ENCODE measurements at regions not wholly inside any gene's neighbourhood (a gene's known extent, or its start where the extent isn't known, plus 50 kb on each side); places are given as distances from the start of the nearest gene placed in this dataset.

GRCh38 chr2:226652983-226653765, 146.4 kb downstream of the IRS1 start:
- no peak for DNase-seq

- DNase-seq = peak; percentile 16 to 23
These were observed 147.3 kb downstream of the IRS1 start for GRCh38 chr2:226652369-226652768.

- peak; percentile 39 to 48 for DNase-seq
These were observed 149.6 kb downstream of the IRS1 start for GRCh38 chr2:226649871-226650660.

GRCh38 chr2:226649201-226649600, 150.4 kb downstream of the IRS1 start:
- no peak for DNase-seq

- DNase-seq = no peak
These were observed 151.8 kb downstream of the IRS1 start for GRCh38 chr2:226647621-226648518.

GRCh38 chr2:226644399-226644865, 155.2 kb downstream of the IRS1 start:
- DNase-seq = no peak

- DNase-seq = no peak
These were observed 155.7 kb downstream of the IRS1 start for GRCh38 chr2:226643946-226644282.

GRCh38 chr2:226643030-226643945, 156.3 kb downstream of the IRS1 start:
- DNase-seq = no peak

GRCh38 chr2:226641008-226641407, 158.6 kb downstream of the IRS1 start:
- no peak for DNase-seq

GRCh38 chr2:226640501-226640900, 159.1 kb downstream of the IRS1 start:
- no peak for DNase-seq

- DNase-seq = no peak
These were observed 160.1 kb downstream of the IRS1 start for GRCh38 chr2:226639550-226639949.

- DNase-seq = no peak
These were observed 161.0 kb downstream of the IRS1 start for GRCh38 chr2:226638576-226638975.

GRCh38 chr2:226637383-226637782, 162.2 kb downstream of the IRS1 start:
- DNase-seq = no peak

GRCh38 chr2:226636586-226636985, 163.0 kb downstream of the IRS1 start:
- DNase-seq = no peak

- no peak for DNase-seq
These were observed 164.5 kb downstream of the IRS1 start for GRCh38 chr2:226634943-226635604.

- no peak for DNase-seq
These were observed 167.9 kb downstream of the IRS1 start for GRCh38 chr2:226631671-226632070.

GRCh38 chr2:226631187-226631586, 168.4 kb downstream of the IRS1 start:
- DNase-seq = no peak

GRCh38 chr2:226625946-226626345, 173.7 kb downstream of the IRS1 start:
- no peak for DNase-seq

- no peak for DNase-seq
These were observed 175.8 kb downstream of the IRS1 start for GRCh38 chr2:226623587-226624368.

- no peak for DNase-seq
These were observed 177.1 kb downstream of the IRS1 start for GRCh38 chr2:226622484-226622883.

GRCh38 chr2:226620176-226620575, 179.4 kb downstream of the IRS1 start:
- DNase-seq = no peak
